ENCODE measurements at regions not wholly inside any gene's neighbourhood (a gene's known extent, or its start where the extent isn't known, plus 50 kb on each side); places are given as distances from the start of the nearest gene placed in this dataset.

GRCh38 chr4:106869551-106869950 is 166.6 kb downstream of the DKK2 start:
- Histone ChIP-seq H3K4me1 (ENCODE audit: low read length) (no peaks in the 10 kb centered on the region), H3K79me2 (ENCODE audit: low read length) (no peaks in the 10 kb centered on the region), H3K36me3 (ENCODE audit: insufficient read depth, low read length) (no peaks in the 10 kb centered on the region), H2AFZ (ENCODE audit: low read length) (no peak overlapping the region), H3K9me2 (replicated peaks; ENCODE audit: insufficient read depth, low read length) (no peaks in the 10 kb centered on the region), H3K4me2 (ENCODE audit: low read depth, low read length, poor library complexity, severe bottlenecking) (no peak overlapping the region), H3K4me3 (ENCODE audit: low read length) (no peak overlapping the region), H3K9me3 (ENCODE audit: low read length) (no peaks in the 10 kb centered on the region), H3K27ac (ENCODE audit: low read length) (no peak overlapping the region), H4K20me1 (ENCODE audit: insufficient read depth, low read depth, low read length) (no peaks in the 10 kb centered on the region), H3K27me3 (ENCODE audit: low read length) (no peaks in the 10 kb centered on the region), H3K9ac (ENCODE audit: low read length) (no peak overlapping the region)
- DNase-seq, result no peak

GRCh38 chr4:106868381-106869035 is 167.6 kb downstream of the DKK2 start:
- Histone ChIP-seq H4K20me1 (ENCODE audit: insufficient read depth, low read depth, low read length) (no peaks in the 10 kb centered on the region), H3K9me2 (replicated peaks; ENCODE audit: insufficient read depth, low read length) (no peaks in the 10 kb centered on the region), H3K4me1 (ENCODE audit: low read length) (no peaks in the 10 kb centered on the region), H3K9ac (ENCODE audit: low read length) (no peak overlapping the region), H3K9me3 (ENCODE audit: low read length) (no peaks in the 10 kb centered on the region), H3K4me3 (ENCODE audit: low read length) (no peak overlapping the region), H3K36me3 (ENCODE audit: insufficient read depth, low read length) (no peaks in the 10 kb centered on the region), H2AFZ (ENCODE audit: low read length) (no peak overlapping the region), H3K27me3 (ENCODE audit: low read length) (no peaks in the 10 kb centered on the region), H3K79me2 (ENCODE audit: low read length) (no peaks in the 10 kb centered on the region), H3K27ac (ENCODE audit: low read length) (no peak overlapping the region), H3K4me2 (ENCODE audit: low read depth, low read length, poor library complexity, severe bottlenecking) (no peak overlapping the region)
- DNase-seq, result no peak

- no peak overlapping the region for H3K27ac ChIP-seq (ENCODE audit: low read length)
- H3K4me2 ChIP-seq (ENCODE audit: low read depth, low read length, poor library complexity, severe bottlenecking), result no peak overlapping the region
- H3K4me1 ChIP-seq (ENCODE audit: low read length), result no peaks in the 10 kb centered on the region
- no peaks in the 10 kb centered on the region for H3K9me3 ChIP-seq (ENCODE audit: low read length)
- H3K9ac ChIP-seq (ENCODE audit: low read length), result no peak overlapping the region
- no peak for DNase-seq
- no peak overlapping the region for H2AFZ ChIP-seq (ENCODE audit: low read length)
- H3K9me2 ChIP-seq (replicated peaks; ENCODE audit: insufficient read depth, low read length), result no peaks in the 10 kb centered on the region
- no peak overlapping the region for H3K4me3 ChIP-seq (ENCODE audit: low read length)
- H4K20me1 ChIP-seq (ENCODE audit: insufficient read depth, low read depth, low read length), result no peaks in the 10 kb centered on the region
- no peaks in the 10 kb centered on the region for H3K36me3 ChIP-seq (ENCODE audit: insufficient read depth, low read length)
- H3K27me3 ChIP-seq (ENCODE audit: low read length), result no peaks in the 10 kb centered on the region
- no peaks in the 10 kb centered on the region for H3K79me2 ChIP-seq (ENCODE audit: low read length)
Observed at GRCh38 chr4:106864231-106864630, 171.9 kb downstream of the DKK2 start.

DNA sequence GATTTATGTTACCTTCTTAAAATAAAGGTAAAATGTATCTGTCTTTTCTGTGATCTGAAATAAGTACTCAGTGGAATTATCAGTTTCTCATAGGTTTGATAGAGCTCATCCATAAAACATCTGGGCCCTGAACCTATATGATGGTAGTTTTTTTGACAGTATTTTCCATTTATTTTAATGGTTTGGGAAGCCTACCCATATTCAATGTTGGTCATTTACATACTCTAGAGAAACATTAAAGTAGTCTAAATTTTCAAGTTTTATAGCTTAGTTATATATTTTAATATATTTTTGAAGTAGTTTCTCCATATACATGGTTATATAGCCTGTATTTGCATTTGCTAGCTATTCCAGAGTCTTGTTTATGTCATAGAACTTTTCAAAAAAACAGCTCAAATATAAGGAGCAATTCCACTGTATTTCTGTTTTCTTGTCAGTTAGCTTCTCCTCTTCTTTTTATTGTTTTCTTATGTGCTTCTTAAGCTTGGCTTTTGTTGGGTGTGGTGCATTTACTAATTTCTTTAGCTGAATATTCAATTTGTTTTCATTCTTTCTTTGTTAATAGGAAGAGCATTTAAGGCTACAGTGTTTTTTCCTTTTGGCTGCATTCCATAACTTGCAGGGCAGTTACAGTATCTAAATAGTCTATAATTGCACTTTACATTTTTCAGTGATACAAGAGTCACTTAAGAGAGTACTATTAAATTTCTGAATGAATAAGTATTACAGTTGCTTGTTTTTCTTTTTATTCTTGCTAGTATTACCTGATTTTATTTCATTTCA is 181.4 kb downstream of the DKK2 start:
- DNase-seq, result no peak
- no peaks in the 10 kb centered on the region for H3K27me3 ChIP-seq (ENCODE audit: low read length)
- H3K27ac ChIP-seq (ENCODE audit: low read length), result no peak overlapping the region
- H3K9me2 ChIP-seq (replicated peaks; ENCODE audit: insufficient read depth, low read length), result no peaks in the 10 kb centered on the region
- no peaks in the 10 kb centered on the region for H3K4me1 ChIP-seq (ENCODE audit: low read length)
- H3K4me3 ChIP-seq (ENCODE audit: low read length), result no peak overlapping the region
- H3K36me3 ChIP-seq (ENCODE audit: insufficient read depth, low read length), result no peaks in the 10 kb centered on the region
- H3K9me3 ChIP-seq (ENCODE audit: low read length), result no peaks in the 10 kb centered on the region
- no peak overlapping the region for H3K9ac ChIP-seq (ENCODE audit: low read length)
- no peaks in the 10 kb centered on the region for H4K20me1 ChIP-seq (ENCODE audit: insufficient read depth, low read depth, low read length)
- no peak overlapping the region for H3K4me2 ChIP-seq (ENCODE audit: low read depth, low read length, poor library complexity, severe bottlenecking)
- H2AFZ ChIP-seq (ENCODE audit: low read length), result no peak overlapping the region
- no peaks in the 10 kb centered on the region for H3K79me2 ChIP-seq (ENCODE audit: low read length)

DNA sequence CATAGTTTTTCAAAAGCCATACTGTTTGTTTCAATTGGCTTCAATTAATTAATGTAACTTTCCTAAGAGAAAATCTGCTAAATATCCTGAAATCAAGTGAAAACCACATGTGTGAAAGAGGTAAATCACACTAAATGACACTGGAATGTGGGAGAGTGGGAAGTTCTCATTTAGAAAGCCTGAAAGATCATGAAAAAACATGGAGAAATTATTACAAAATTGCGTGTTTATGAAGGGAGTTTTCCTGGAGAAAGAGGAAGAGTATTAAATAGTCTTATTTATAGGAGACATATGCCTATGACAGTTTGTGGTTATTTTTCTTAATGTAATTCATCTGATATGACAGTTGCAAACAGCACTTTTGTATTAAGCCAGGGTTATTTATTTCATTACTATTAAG is 183.7 kb downstream of the DKK2 start:
- no peak for DNase-seq
- no peaks in the 10 kb centered on the region for H3K4me1 ChIP-seq (ENCODE audit: low read length)
- no peaks in the 10 kb centered on the region for H3K9me2 ChIP-seq (replicated peaks; ENCODE audit: insufficient read depth, low read length)
- no peak overlapping the region for H3K4me3 ChIP-seq (ENCODE audit: low read length)
- H3K79me2 ChIP-seq (ENCODE audit: low read length), result no peaks in the 10 kb centered on the region
- no peaks in the 10 kb centered on the region for H4K20me1 ChIP-seq (ENCODE audit: insufficient read depth, low read depth, low read length)
- H2AFZ ChIP-seq (ENCODE audit: low read length), result no peak overlapping the region
- H3K4me2 ChIP-seq (ENCODE audit: low read depth, low read length, poor library complexity, severe bottlenecking), result no peak overlapping the region
- H3K9me3 ChIP-seq (ENCODE audit: low read length), result no peaks in the 10 kb centered on the region
- no peak overlapping the region for H3K9ac ChIP-seq (ENCODE audit: low read length)
- no peaks in the 10 kb centered on the region for H3K27me3 ChIP-seq (ENCODE audit: low read length)
- H3K36me3 ChIP-seq (ENCODE audit: insufficient read depth, low read length), result no peaks in the 10 kb centered on the region
- no peak overlapping the region for H3K27ac ChIP-seq (ENCODE audit: low read length)

DNA sequence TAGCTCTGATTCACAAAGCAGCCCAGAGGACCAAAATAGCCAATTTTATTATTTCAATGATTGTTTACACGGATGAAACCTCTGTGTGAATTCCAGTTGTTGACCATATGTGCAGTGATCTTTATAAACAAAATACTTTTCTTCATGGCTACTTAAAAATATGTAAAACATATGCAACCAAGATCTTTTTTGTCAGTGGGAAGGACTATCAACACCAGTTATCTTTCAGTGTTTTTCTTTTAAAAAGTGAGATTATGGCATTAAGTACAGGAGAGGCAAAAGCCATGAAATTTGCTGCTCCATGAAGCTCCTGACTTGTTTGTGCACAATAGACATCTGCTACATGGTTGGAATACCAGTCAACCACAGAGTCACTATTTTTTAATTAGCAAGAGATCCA is 184.4 kb downstream of the DKK2 start:
- Histone ChIP-seq H2AFZ (ENCODE audit: low read length) (no peak overlapping the region), H3K9me2 (replicated peaks; ENCODE audit: insufficient read depth, low read length) (no peaks in the 10 kb centered on the region), H3K4me1 (ENCODE audit: low read length) (no peaks in the 10 kb centered on the region), H3K27ac (ENCODE audit: low read length) (no peak overlapping the region), H3K27me3 (ENCODE audit: low read length) (no peaks in the 10 kb centered on the region), H3K79me2 (ENCODE audit: low read length) (no peaks in the 10 kb centered on the region), H3K9me3 (ENCODE audit: low read length) (no peaks in the 10 kb centered on the region), H4K20me1 (ENCODE audit: insufficient read depth, low read depth, low read length) (no peaks in the 10 kb centered on the region), H3K9ac (ENCODE audit: low read length) (no peak overlapping the region), H3K36me3 (ENCODE audit: insufficient read depth, low read length) (no peaks in the 10 kb centered on the region), H3K4me2 (ENCODE audit: low read depth, low read length, poor library complexity, severe bottlenecking) (no peak overlapping the region), H3K4me3 (ENCODE audit: low read length) (no peak overlapping the region)
- DNase-seq, result no peak

GRCh38 chr4:106850691-106851090 is 185.4 kb downstream of the DKK2 start:
- no peak for DNase-seq
- Histone ChIP-seq H3K27me3 (ENCODE audit: low read length) (no peaks in the 10 kb centered on the region), H3K4me3 (ENCODE audit: low read length) (no peak overlapping the region), H2AFZ (ENCODE audit: low read length) (no peak overlapping the region), H3K4me2 (ENCODE audit: low read depth, low read length, poor library complexity, severe bottlenecking) (no peak overlapping the region), H3K4me1 (ENCODE audit: low read length) (no peaks in the 10 kb centered on the region), H3K9me2 (replicated peaks; ENCODE audit: insufficient read depth, low read length) (no peaks in the 10 kb centered on the region), H4K20me1 (ENCODE audit: insufficient read depth, low read depth, low read length) (no peaks in the 10 kb centered on the region), H3K79me2 (ENCODE audit: low read length) (no peaks in the 10 kb centered on the region), H3K9me3 (ENCODE audit: low read length) (no peaks in the 10 kb centered on the region), H3K27ac (ENCODE audit: low read length) (no peak overlapping the region), H3K36me3 (ENCODE audit: insufficient read depth, low read length) (no peaks in the 10 kb centered on the region), H3K9ac (ENCODE audit: low read length) (no peak overlapping the region)

DNA sequence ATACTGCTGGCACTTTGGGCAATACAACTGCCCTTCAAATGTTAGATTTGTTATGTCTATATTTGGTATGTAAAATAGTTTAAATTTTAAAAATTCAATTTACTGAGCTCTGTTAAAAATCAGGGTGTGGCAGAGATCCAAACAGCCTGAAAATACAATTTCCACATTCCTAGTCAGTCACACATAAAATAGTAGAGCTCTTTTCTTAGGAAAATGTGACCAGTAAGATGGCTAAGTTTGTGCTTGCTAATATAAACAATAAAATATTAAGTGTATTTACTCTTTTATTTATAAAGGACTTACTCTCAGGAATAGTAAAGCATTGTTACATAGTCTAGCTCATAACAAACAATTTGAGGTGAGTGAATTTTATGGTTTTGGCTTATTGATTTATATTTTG is 200.2 kb downstream of the DKK2 start:
- Histone ChIP-seq H3K4me2 (ENCODE audit: low read depth, low read length, poor library complexity, severe bottlenecking) (no peak overlapping the region), H3K27ac (ENCODE audit: low read length) (no peak overlapping the region), H4K20me1 (ENCODE audit: insufficient read depth, low read depth, low read length) (no peaks in the 10 kb centered on the region), H3K27me3 (ENCODE audit: low read length) (no peaks in the 10 kb centered on the region), H3K4me3 (ENCODE audit: low read length) (no peak overlapping the region), H3K79me2 (ENCODE audit: low read length) (no peaks in the 10 kb centered on the region), H3K36me3 (ENCODE audit: insufficient read depth, low read length) (no peaks in the 10 kb centered on the region), H3K4me1 (ENCODE audit: low read length) (no peaks in the 10 kb centered on the region), H3K9me3 (ENCODE audit: low read length) (no peaks in the 10 kb centered on the region; the same call in 1 of the 2 replicates), H3K9ac (ENCODE audit: low read length) (no peak overlapping the region), H3K9me2 (replicated peaks; ENCODE audit: insufficient read depth, low read length) (no peaks in the 10 kb centered on the region), H2AFZ (ENCODE audit: low read length) (no peak overlapping the region)
- DNase-seq, result no peak

All from Karpas-422 (cell line).